Keratinocyte (primary cell): ENCODE measurements at regions not wholly inside any gene's neighbourhood (a gene's known extent, or its start where the extent isn't known, plus 50 kb on each side); places are given as distances from the start of the nearest gene placed in this dataset.

ENCODE experiments used
- DNase-seq: peaks from one replicate; pipeline ENCODE4 v3.0.0-alpha.2; 2011; ENCODE audit warnings: low read depth, missing footprints, low spot score
- FAIRE-seq: peaks from 2 replicates; lab custom pipeline; 2011; peaks lifted over from hg19 to GRCh38; lab: Jason Lieb, UNC
- H2AFZ ChIP-seq: 2 replicates; pipeline ENCODE4 v1.6.0; 2012; ENCODE audit warnings: low read length, control low read depth, inconsistent platforms; ENCODE audit not compliant: control insufficient read depth
- H3K27ac ChIP-seq: 2 replicates; pipeline ENCODE4 v1.5.1; 2011; ENCODE audit warnings: low read length; ENCODE audit not compliant: control insufficient read depth, insufficient read depth
- H3K27me3 ChIP-seq: 3 replicates; pipeline ENCODE4 v1.6.0; 2011; ENCODE audit warnings: low read length; ENCODE audit not compliant: control insufficient read depth, insufficient read depth; ENCODE audit errors: extremely low read depth
- H3K36me3 ChIP-seq, 2 experiments: 2 replicates in 1 of 2; 3 replicates in 1 of 2; pipeline ENCODE4 v1.5.1; 2011; ENCODE audit warnings: low read length in 2 of 2, mild to moderate bottlenecking in 1 of 2; ENCODE audit not compliant: control insufficient read depth in 2 of 2, insufficient read depth in 2 of 2; ENCODE audit errors: extremely low read depth in 1 of 2
- H3K4me1 ChIP-seq: 3 replicates; pipeline ENCODE4 v1.5.1; 2011; ENCODE audit warnings: low read length; ENCODE audit not compliant: control insufficient read depth, insufficient read depth; ENCODE audit errors: extremely low read depth
- H3K4me2 ChIP-seq: 3 replicates; pipeline ENCODE4 v1.6.0; 2011; ENCODE audit warnings: low read depth, low read length; ENCODE audit not compliant: control insufficient read depth, insufficient read depth; ENCODE audit errors: extremely low read depth
- H3K4me3 ChIP-seq, 3 experiments: fragments of 200-600 bp in 1 of 3; sonication (generic) in 1 of 3; 2 replicates in 2 of 3; 3 replicates in 1 of 3; pipeline ENCODE4 v1.5.1; 2011 to 2016; ENCODE audit warnings: low read length in 3 of 3, mild to moderate bottlenecking in 3 of 3, control low read depth in 2 of 3, inconsistent platforms in 1 of 3, low read depth in 1 of 3, mixed read lengths in 1 of 3, mixed run types in 1 of 3, moderate library complexity in 1 of 3; ENCODE audit not compliant: control insufficient read depth in 2 of 3, insufficient read depth in 2 of 3; ENCODE audit errors: extremely low read depth in 1 of 3
- H3K79me2 ChIP-seq: 2 replicates; pipeline ENCODE4 v1.6.0; 2012; ENCODE audit warnings: low read length; ENCODE audit not compliant: control insufficient read depth, insufficient read depth
- H3K9ac ChIP-seq: 3 replicates; pipeline ENCODE4 v1.6.0; 2011; ENCODE audit warnings: low read length; ENCODE audit not compliant: control insufficient read depth, insufficient read depth; ENCODE audit errors: extremely low read depth
- H3K9me1 ChIP-seq: 3 replicates; pipeline ENCODE4 v1.6.0; 2011; ENCODE audit warnings: low read length; ENCODE audit not compliant: control insufficient read depth, insufficient read depth; ENCODE audit errors: extremely low read depth
- H3K9me3 ChIP-seq: 2 replicates; pipeline ENCODE4 v1.5.1; 2012; ENCODE audit warnings: low read depth, low read length; ENCODE audit not compliant: control insufficient read depth
- H4K20me1 ChIP-seq: 3 replicates; pipeline ENCODE4 v1.6.0; 2011; ENCODE audit warnings: low read length; ENCODE audit not compliant: control insufficient read depth, insufficient read depth; ENCODE audit errors: extremely low read depth
- CTCF ChIP-seq, 3 experiments: IDR thresholded peaks in 1 of 3; conservative IDR thresholded peaks in 1 of 3; optimal IDR thresholded peaks in 1 of 3; 2 replicates in 2 of 3; 3 replicates in 1 of 3; pipeline versions ENCODE3 to v1.5.1; 2011; ENCODE audit warnings: low read length in 3 of 3, mild to moderate bottlenecking in 3 of 3, moderate library complexity in 2 of 3, control low read depth in 1 of 3, inconsistent platforms in 1 of 3; ENCODE audit not compliant: insufficient read depth in 2 of 3; ENCODE audit errors: extremely low read depth in 1 of 3
- EZH2 ChIP-seq: IDR thresholded peaks from one replicate; pipeline ENCODE4 v1.6.1; 2012; ENCODE audit warnings: inconsistent platforms, mild to moderate bottlenecking, low read length, moderate library complexity
- dilution Hi-C: fragments of 300-500 bp; cut with MboI; formaldehyde crosslinking; loops from one replicate; pipeline ENCODE4 v1.7.0; 2020; ENCODE audit warnings: low sequenced_read_pairs; ENCODE audit not compliant: extremely low pct_ligation_motif_present

- no peaks in the 10 kb centered on the region for H3K36me3 ChIP-seq
- no peak for FAIRE-seq
- no peaks in the 10 kb centered on the region for H3K9me1 ChIP-seq
- H3K27me3 ChIP-seq: no peaks in the 10 kb centered on the region
- H3K4me3 ChIP-seq: no peak overlapping the region
- H3K27ac ChIP-seq: no peak overlapping the region
- no peak overlapping the region for H3K9ac ChIP-seq
- no peaks in the 10 kb centered on the region for H4K20me1 ChIP-seq
- dilution Hi-C loops: no loop called here
- no peak for DNase-seq
- H3K9me3 ChIP-seq: no peaks in the 10 kb centered on the region
- H3K79me2 ChIP-seq: no peaks in the 10 kb centered on the region
- H3K4me2 ChIP-seq: no peak overlapping the region
- no peak for TF ChIP-seq CTCF (optimal IDR thresholded peaks at IDR 0.05 in 1 of 3, IDR thresholded peaks at IDR 0.05 in 1 of 3, conservative IDR thresholded peaks at IDR 0.05 in 1 of 3; ENCODE audit: extremely low read depth in 1 of 3, insufficient read depth in 2 of 3, low read length in 3 of 3)
- TF ChIP-seq EZH2: no peak
- H2AFZ ChIP-seq: no peak overlapping the region
- no peaks in the 10 kb centered on the region for H3K4me1 ChIP-seq
These were observed 500.6 kb downstream of the KIF4B start for GRCh38 chr5:155514105-155514563.

- dilution Hi-C loops: no loop called here
- H3K36me3 ChIP-seq: no peaks in the 10 kb centered on the region
- H3K9me3 ChIP-seq: no peaks in the 10 kb centered on the region
- no peak overlapping the region for H3K4me3 ChIP-seq
- H3K9me1 ChIP-seq: no peaks in the 10 kb centered on the region
- H4K20me1 ChIP-seq: no peaks in the 10 kb centered on the region
- H3K9ac ChIP-seq: no peak overlapping the region
- DNase-seq (no peak), FAIRE-seq (no peak)
- no peak overlapping the region for H2AFZ ChIP-seq
- no peaks in the 10 kb centered on the region for H3K27me3 ChIP-seq
- H3K4me1 ChIP-seq: no peaks in the 10 kb centered on the region
- H3K79me2 ChIP-seq: no peaks in the 10 kb centered on the region
- no peak overlapping the region for H3K27ac ChIP-seq
- TF ChIP-seq EZH2: no peak
- no peak for TF ChIP-seq CTCF (optimal IDR thresholded peaks at IDR 0.05 in 1 of 3, IDR thresholded peaks at IDR 0.05 in 1 of 3, conservative IDR thresholded peaks at IDR 0.05 in 1 of 3; ENCODE audit: extremely low read depth in 1 of 3, insufficient read depth in 2 of 3, low read length in 3 of 3)
- H3K4me2 ChIP-seq: no peak overlapping the region
These were observed 509.0 kb downstream of the KIF4B start for GRCh38 chr5:155522540-155522939.
